ENCODE measurements at regions not wholly inside any gene's neighbourhood (a gene's known extent, or its start where the extent isn't known, plus 50 kb on each side); places are given as distances from the start of the nearest gene placed in this dataset.

- TF ChIP-seq CTCF (IDR thresholded peaks at IDR 0.05; ENCODE audit: insufficient read depth, low read length) (no peak), POLR2AphosphoS5 (IDR thresholded peaks at IDR 0.05; ENCODE audit: low read depth) (no peak), REST (IDR thresholded peaks at IDR 0.05; ENCODE audit: insufficient replicate concordance, low read depth) (no peak), GABPA (IDR thresholded peaks at IDR 0.05; ENCODE audit: low read depth) (no peak), SPI1 (IDR thresholded peaks at IDR 0.05; ENCODE audit: borderline replicate concordance, low read depth) (no peak)
Measured at GRCh38 chr1:168979276-168979675, 127.2 kb upstream of the ATP1B1 start.
